PC-3 (cell line): ENCODE measurements at regions not wholly inside any gene's neighbourhood (a gene's known extent, or its start where the extent isn't known, plus 50 kb on each side); places are given as distances from the start of the nearest gene placed in this dataset.

ENCODE experiments used
- EZH2 ChIP-seq: fragments of 300-600 bp; sonication (generic); IDR thresholded peaks from one replicate; pipeline ENCODE4 v1.6.1; 2017; ENCODE audit warnings: antibody characterized with exemption, mild to moderate bottlenecking, low read length; ENCODE audit not compliant: unreplicated experiment
- TF ChIP-seq, protein P1 (sequence below): fragments of 300-600 bp; sonication (generic); conservative IDR thresholded peaks from 2 replicates; pipeline ENCODE4 v1.5.1; 2017; ENCODE audit warnings: antibody characterized with exemption, low read depth, mild to moderate bottlenecking, low read length

DNA sequence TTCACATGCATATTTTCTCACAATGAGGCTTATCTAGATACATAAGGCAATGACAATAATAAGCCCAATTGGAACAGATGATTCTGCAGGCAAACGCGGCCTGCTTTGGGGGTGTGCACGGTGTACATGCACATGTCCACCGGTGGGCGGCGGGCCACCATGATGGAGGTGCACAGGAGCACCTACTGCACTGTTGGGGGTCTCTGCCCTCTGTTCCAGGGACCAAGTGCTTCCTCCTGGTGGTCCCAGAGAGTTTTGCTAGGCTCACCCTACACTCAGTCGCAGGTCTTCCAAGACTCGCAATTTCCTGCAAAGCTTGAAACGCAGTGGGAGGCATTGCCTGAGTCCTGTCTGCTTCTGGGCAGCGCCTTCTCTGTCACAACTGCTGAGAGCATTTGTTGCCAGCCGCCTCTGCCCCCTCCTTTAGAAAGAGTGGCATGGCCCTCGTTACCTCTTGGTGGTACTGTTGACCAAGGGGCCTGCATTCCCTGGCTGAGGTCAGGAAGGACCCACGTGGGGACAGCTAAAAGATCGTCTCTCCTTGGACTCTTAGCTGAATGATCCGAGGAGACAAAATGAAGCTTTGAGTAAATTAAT, 135.3 kb downstream of the ERMARD start:
- TF ChIP-seq, protein P1, sequence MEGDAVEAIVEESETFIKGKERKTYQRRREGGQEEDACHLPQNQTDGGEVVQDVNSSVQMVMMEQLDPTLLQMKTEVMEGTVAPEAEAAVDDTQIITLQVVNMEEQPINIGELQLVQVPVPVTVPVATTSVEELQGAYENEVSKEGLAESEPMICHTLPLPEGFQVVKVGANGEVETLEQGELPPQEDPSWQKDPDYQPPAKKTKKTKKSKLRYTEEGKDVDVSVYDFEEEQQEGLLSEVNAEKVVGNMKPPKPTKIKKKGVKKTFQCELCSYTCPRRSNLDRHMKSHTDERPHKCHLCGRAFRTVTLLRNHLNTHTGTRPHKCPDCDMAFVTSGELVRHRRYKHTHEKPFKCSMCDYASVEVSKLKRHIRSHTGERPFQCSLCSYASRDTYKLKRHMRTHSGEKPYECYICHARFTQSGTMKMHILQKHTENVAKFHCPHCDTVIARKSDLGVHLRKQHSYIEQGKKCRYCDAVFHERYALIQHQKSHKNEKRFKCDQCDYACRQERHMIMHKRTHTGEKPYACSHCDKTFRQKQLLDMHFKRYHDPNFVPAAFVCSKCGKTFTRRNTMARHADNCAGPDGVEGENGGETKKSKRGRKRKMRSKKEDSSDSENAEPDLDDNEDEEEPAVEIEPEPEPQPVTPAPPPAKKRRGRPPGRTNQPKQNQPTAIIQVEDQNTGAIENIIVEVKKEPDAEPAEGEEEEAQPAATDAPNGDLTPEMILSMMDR: no peak
- TF ChIP-seq EZH2: no peak
